Fibroblast of lung (primary cell): ENCODE measurements at regions not wholly inside any gene's neighbourhood (a gene's known extent, or its start where the extent isn't known, plus 50 kb on each side); places are given as distances from the start of the nearest gene placed in this dataset.

Experiments used
- DNase-seq, 2 donors: peaks; one replicate each; pipeline versions ENCODE4 v3.0.0 to v3.0.0-alpha.2; 2010; ENCODE audit warnings: low read depth in 2 of 2
- H2AFZ ChIP-seq: 2 replicates; pipeline ENCODE4 v1.5.1; 2012; ENCODE audit warnings: low read length, control low read depth, inconsistent platforms
- H3K27ac ChIP-seq: 2 replicates; pipeline ENCODE4 v1.5.1; 2011; ENCODE audit warnings: low read length, control low read depth; ENCODE audit not compliant: insufficient read depth
- H3K27me3 ChIP-seq: 2 replicates; pipeline ENCODE4 v1.5.1; 2011; ENCODE audit warnings: mild to moderate bottlenecking, low read length; ENCODE audit not compliant: control insufficient read depth, insufficient read depth
- H3K36me3 ChIP-seq: 2 replicates; pipeline ENCODE4 v1.5.1; 2011; ENCODE audit warnings: low read length; ENCODE audit not compliant: control insufficient read depth, insufficient read depth
- H3K4me1 ChIP-seq: 2 replicates; pipeline ENCODE4 v1.5.1; 2011; ENCODE audit warnings: low read length; ENCODE audit not compliant: control insufficient read depth, insufficient read depth; ENCODE audit errors: extremely low read depth
- H3K4me2 ChIP-seq: 2 replicates; pipeline ENCODE4 v1.5.1; 2011; ENCODE audit warnings: low read length, control low read depth; ENCODE audit not compliant: insufficient read depth; ENCODE audit errors: extremely low read depth
- H3K4me3 ChIP-seq, 4 experiments: fragments of 200-600 bp in 1 of 4; sonication (generic) in 1 of 4; replicated peaks in 1 of 4; 2 replicates each; pipeline ENCODE4 v1.5.1; 2011 to 2016; ENCODE audit warnings: low read length in 4 of 4, low read depth in 3 of 4, mild to moderate bottlenecking in 3 of 4, control low read depth in 2 of 4, inconsistent platforms in 1 of 4, mixed read lengths in 1 of 4; ENCODE audit not compliant: insufficient read depth in 1 of 4; ENCODE audit errors: control extremely low read depth in 1 of 4
- H3K79me2 ChIP-seq: 2 replicates; pipeline ENCODE4 v1.5.1; 2012; ENCODE audit warnings: mild to moderate bottlenecking, low read length, inconsistent platforms; ENCODE audit not compliant: control insufficient read depth, insufficient read depth
- H3K9ac ChIP-seq: 2 replicates; pipeline ENCODE4 v1.5.1; 2011; ENCODE audit warnings: mild to moderate bottlenecking, low read length, control low read depth; ENCODE audit not compliant: insufficient read depth
- H3K9me3 ChIP-seq: 2 replicates; pipeline ENCODE4 v1.5.1; 2012; ENCODE audit warnings: low read depth, low read length; ENCODE audit not compliant: control insufficient read depth, insufficient read depth
- H4K20me1 ChIP-seq: 2 replicates; pipeline ENCODE4 v1.5.1; 2011; ENCODE audit warnings: low read length; ENCODE audit not compliant: control insufficient read depth, insufficient read depth; ENCODE audit errors: extremely low read depth
- CTCF ChIP-seq, 2 donors: IDR thresholded peaks in 1 of 2; conservative IDR thresholded peaks in 1 of 2; 1 replicate in 1 of 2; 2 replicates in 1 of 2; pipeline ENCODE4 v1.5.1; 2011 to 2012; ENCODE audit warnings: low read length in 2 of 2, control low read depth in 1 of 2, inconsistent platforms in 1 of 2, low read depth in 1 of 2, mild to moderate bottlenecking in 1 of 2
- EZH2 ChIP-seq: IDR thresholded peaks from 2 replicates; pipeline ENCODE4 v1.5.1; 2012; ENCODE audit warnings: low read length, control low read depth, mild to moderate bottlenecking; ENCODE audit errors: missing control alignments

- no peaks in the 10 kb centered on the region for H3K27me3 ChIP-seq
- no peak overlapping the region for H2AFZ ChIP-seq
Measured at GRCh38 chr5:51033215-51033614, 350.0 kb upstream of the ISL1 start.

GRCh38 chr5:51034222-51034901 is 348.9 kb upstream of the ISL1 start:
- no peaks in the 10 kb centered on the region for H3K9me3 ChIP-seq
- H3K4me1 ChIP-seq: no peaks in the 10 kb centered on the region
- H2AFZ ChIP-seq: no peak overlapping the region
- no peaks in the 10 kb centered on the region for H4K20me1 ChIP-seq
- no peak overlapping the region for H3K4me2 ChIP-seq
- H3K4me3 ChIP-seq: no peak overlapping the region
- DNase-seq: no peak
- no peaks in the 10 kb centered on the region for H3K79me2 ChIP-seq
- TF ChIP-seq CTCF (conservative IDR thresholded peaks at IDR 0.05 in 1 of 2, IDR thresholded peaks at IDR 0.05 in 1 of 2; ENCODE audit: low read depth in 1 of 2, low read length in 2 of 2) (no peak), EZH2 (no peak)
- H3K27ac ChIP-seq: no peak overlapping the region
- H3K9ac ChIP-seq: no peak overlapping the region
- no peaks in the 10 kb centered on the region for H3K27me3 ChIP-seq
- no peaks in the 10 kb centered on the region for H3K36me3 ChIP-seq

More at GRCh38 chr5:51033215-51033614, 350.0 kb upstream of the ISL1 start:
- Histone ChIP-seq H3K27ac (no peak overlapping the region), H3K4me1 (no peaks in the 10 kb centered on the region), H3K79me2 (no peaks in the 10 kb centered on the region), H3K36me3 (no peaks in the 10 kb centered on the region), H3K9me3 (no peaks in the 10 kb centered on the region), H3K9ac (no peak overlapping the region), H4K20me1 (no peaks in the 10 kb centered on the region), H3K4me2 (no peak overlapping the region), H3K4me3 (no peak overlapping the region)
- DNase-seq: no peak
- no peak for TF ChIP-seq EZH2
- no peak for TF ChIP-seq CTCF (conservative IDR thresholded peaks at IDR 0.05 in 1 of 2, IDR thresholded peaks at IDR 0.05 in 1 of 2; ENCODE audit: low read depth in 1 of 2, low read length in 2 of 2)

- Histone ChIP-seq H3K79me2 (no peaks in the 10 kb centered on the region), H3K4me2 (no peak overlapping the region), H3K27me3 (no peaks in the 10 kb centered on the region), H3K4me3 (no peak overlapping the region), H3K9ac (no peak overlapping the region), H4K20me1 (no peaks in the 10 kb centered on the region), H3K4me1 (no peaks in the 10 kb centered on the region), H3K27ac (no peak overlapping the region), H3K36me3 (no peaks in the 10 kb centered on the region), H3K9me3 (no peaks in the 10 kb centered on the region), H2AFZ (no peak overlapping the region)
- TF ChIP-seq CTCF (conservative IDR thresholded peaks at IDR 0.05 in 1 of 2, IDR thresholded peaks at IDR 0.05 in 1 of 2; ENCODE audit: low read depth in 1 of 2, low read length in 2 of 2) (no peak), EZH2 (no peak)
- no peak for DNase-seq
Measured at GRCh38 chr5:51039424-51040329, 343.6 kb upstream of the ISL1 start.
